OCI-LY1 (cell line): ENCODE measurements at regions not wholly inside any gene's neighbourhood (a gene's known extent, or its start where the extent isn't known, plus 50 kb on each side); places are given as distances from the start of the nearest gene placed in this dataset.

Source experiments
- EZH2 ChIP-seq: fragments of 200-600 bp; sonication (generic), shearing (Covaris generic); IDR thresholded peaks from 2 replicates; pipeline ENCODE4 v1.8.0; 2017; ENCODE audit warnings: borderline replicate concordance, mixed run types, mild to moderate bottlenecking, antibody characterized with exemption, low read length, moderate library complexity, mixed read lengths
- TF ChIP-seq, protein P1 (sequence below): fragments of 200-600 bp; sonication (generic), shearing (Covaris generic); IDR thresholded peaks from 2 replicates; pipeline ENCODE4 v1.5.1; 2017; ENCODE audit warnings: mild to moderate bottlenecking, antibody characterized with exemption, low read length, moderate library complexity, mixed read lengths

GRCh38 chr2:64376926-64377325, 77.0 kb upstream of the LGALSL start:
- TF ChIP-seq, protein P1, sequence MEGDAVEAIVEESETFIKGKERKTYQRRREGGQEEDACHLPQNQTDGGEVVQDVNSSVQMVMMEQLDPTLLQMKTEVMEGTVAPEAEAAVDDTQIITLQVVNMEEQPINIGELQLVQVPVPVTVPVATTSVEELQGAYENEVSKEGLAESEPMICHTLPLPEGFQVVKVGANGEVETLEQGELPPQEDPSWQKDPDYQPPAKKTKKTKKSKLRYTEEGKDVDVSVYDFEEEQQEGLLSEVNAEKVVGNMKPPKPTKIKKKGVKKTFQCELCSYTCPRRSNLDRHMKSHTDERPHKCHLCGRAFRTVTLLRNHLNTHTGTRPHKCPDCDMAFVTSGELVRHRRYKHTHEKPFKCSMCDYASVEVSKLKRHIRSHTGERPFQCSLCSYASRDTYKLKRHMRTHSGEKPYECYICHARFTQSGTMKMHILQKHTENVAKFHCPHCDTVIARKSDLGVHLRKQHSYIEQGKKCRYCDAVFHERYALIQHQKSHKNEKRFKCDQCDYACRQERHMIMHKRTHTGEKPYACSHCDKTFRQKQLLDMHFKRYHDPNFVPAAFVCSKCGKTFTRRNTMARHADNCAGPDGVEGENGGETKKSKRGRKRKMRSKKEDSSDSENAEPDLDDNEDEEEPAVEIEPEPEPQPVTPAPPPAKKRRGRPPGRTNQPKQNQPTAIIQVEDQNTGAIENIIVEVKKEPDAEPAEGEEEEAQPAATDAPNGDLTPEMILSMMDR: no peak
- no peak for TF ChIP-seq EZH2
